NCI-H748 (cell line): ENCODE measurements at regions not wholly inside any gene's neighbourhood (a gene's known extent, or its start where the extent isn't known, plus 50 kb on each side); places are given as distances from the start of the nearest gene placed in this dataset.

Experiments
- DNase-seq: peaks from one replicate; lab custom pipeline; 2025; ENCODE audit not compliant: unreplicated experiment; lab: John Stamatoyannopoulos, UW

DNA sequence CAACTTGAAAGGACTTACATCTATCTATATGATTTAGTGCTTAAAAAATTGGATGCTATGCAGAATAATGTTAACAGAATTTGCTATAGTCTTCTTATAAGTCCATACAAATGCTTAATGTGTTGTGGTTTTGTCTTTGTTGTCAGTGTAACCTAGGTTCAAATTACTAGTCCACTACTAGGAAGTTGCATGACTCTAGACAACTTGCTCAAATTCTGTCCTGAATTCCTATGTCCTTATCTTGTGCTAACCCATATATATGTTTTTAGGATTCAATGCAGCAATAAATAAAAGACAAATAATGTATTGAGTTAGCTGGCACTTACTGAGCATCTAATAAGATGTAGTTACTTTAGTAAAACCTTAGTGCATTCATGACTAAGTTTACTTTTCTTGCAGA lies 276.5 kb upstream of the KCNMB2 start:
- no peak for DNase-seq

DNA sequence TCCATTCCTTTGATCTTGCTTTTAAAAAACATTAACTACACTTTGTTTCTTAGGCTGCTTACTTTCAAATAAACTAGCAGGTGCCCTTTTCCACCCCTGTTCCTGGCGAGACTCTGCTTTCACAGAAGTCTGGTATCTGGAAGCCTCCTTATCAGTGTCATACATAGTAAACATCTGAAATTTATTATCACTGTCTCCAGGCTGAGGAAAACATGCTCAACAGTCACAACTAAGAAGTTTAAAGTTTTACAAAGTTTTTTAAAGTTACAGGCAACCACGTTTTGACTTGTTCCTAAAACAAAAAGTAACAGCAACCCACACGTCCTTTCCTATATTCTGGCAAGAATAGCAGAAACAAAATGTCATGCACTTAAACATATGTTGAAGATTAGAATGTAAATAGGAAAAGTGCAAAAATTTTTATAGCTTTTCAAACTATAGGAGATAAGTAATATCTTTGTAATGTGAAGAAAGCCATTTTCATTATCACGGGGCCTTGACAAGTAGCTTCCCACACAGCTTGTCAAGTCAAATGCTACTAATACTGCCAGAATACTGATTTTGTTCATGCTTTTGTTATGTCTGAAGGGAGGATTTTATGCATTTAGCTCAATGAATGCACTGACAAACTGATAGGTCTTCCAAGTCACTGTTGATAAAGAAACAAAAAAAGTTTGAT lies 275.2 kb upstream of the KCNMB2 start:
- no peak for DNase-seq

DNA sequence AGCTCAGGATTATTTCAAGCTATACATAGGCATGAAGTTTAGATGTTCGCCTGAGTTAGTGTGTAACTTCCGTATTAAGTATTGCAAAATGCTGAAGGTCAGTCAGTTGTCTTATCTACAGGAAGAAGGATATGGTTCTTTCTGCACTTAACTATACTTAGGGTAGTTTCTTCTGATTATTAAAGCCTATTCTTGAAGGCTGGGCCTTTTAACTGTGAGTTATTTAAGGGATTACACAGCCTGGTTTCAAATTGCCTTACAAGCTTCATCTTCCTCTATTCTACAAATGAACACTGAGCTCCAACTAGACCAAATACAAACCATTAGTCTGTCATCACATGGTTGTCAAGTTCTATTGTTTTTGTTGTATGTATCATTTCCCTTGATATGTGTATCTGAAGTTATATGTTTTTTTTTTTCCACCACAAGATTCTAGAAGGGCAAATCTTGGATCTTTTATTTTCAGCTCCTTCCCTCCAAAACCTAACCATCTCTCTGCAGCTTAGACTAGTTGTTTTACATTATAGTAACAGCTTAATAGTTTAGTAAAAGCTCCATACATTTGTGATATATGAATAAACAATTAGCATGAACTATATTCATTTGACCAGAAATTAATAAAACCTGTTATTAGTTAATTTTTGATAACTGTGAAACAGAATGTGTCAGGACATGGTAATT lies 272.9 kb upstream of the KCNMB2 start:
- DNase-seq: no peak

DNA sequence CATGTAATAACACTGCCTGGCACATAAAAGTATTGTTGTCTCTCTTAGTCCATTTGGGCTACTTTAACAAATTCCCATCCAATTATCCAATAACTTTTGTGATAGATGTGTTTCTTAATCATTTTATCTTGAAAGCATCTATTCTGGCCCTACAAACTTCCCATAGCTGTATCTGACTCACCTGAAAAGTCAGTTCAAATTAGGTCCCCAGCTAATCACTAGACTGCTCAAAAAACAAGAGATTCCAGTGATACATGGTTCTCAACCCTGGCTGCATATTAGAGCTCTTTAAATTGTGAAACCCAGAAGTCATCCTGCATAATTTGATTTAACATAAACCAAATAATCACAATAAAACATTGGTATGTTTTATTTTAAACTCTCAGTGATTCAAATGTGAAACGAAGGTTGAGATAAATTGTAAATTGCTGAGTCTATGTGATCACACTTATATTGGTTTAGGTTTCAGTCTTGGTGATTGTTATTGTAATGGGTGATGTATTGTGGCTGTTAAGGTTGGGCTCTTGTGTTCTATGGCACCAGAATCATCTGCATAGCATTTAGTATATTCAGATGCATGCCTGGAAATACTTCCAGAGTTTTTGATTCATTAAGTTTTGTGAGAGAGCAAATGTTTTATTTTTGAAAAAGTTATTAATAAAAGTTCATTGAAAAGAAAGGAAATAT lies 268.9 kb upstream of the KCNMB2 start:
- no peak for DNase-seq

DNA sequence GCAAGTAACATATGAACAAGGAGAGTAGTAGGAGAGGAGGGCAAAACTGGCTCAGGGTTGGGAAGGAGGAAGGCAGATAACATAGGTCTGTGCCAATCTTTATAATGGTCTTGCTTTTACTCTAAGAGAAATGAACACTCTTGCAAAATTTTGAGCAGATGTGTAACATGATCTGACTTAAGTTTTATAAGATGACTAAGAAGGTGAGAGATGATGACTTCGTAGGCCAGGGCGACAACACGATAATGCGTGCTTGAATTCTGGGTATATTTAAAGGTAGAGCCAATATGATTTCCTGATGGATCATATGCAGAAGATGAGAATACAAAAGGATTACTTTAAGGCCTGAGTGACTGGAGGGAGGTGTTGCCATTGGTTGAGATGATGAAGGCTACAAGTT lies 265.4 kb upstream of the KCNMB2 start:
- no peak for DNase-seq

DNA sequence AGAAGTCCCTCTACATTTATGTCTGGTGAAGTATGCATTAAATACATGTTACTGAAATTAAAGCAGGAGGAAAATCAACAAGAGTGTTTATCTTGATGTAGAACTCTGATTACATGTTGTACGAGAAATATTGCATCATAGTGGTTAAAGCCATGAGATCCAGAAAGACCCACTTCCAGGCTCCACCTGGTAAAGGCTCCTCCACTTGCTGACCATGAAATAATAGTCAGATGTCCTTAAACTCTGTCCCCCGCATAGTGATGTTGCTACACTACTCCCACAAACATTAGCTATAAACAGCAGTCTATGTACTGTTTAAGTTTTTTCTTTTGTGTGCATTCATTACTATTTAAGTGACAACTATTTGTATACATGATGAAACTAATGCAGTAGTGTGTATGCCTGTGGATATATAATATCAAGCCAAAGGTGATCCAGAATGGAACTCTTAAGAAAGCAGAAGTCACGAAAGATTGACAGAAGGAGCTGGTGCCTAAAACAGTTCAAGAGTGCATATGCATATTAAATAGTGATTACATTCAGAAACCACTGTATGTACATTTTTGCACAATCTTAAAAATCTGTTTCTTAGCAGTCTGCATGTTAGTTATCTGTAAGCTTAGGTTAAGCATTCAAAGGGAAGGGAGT lies 264.4 kb upstream of the KCNMB2 start:
- no peak for DNase-seq

DNA sequence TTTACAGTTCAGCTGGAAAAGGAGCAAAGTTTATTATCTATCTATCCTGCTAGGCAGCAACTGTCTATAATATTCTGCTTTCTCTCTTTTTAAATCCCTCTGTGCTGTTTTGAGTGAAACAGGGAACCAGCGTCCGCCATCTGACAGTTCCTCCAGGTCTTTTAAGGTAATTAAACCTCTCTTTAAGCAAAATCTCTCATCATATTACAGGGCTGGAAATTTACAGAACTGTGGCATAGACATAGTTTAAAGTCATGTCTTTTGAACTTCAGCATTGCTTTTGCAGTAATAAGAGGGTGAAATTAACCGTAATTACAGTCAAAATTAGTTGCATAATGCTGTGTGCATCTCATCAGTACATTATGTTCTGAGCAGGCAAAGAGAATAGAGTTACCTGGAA lies 263.4 kb upstream of the KCNMB2 start:
- DNase-seq: no peak

DNA sequence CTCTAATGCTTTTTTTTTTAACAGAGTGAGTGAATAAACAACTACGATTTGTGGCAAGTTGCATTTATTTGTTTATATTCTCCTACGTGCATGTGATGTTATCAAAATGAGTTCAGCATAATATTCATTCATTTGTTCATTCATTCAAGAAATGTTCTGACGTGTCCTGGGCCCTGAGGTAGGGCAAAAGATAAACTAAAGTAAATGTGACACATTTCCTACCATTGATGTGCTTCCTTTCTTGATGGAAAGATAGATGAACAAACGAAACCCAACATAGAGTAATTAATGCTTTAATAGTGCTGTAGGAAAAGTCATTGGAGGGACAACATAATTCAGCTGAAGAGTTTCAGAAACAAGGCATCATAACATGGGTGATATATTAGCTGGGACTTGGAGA lies 261.5 kb upstream of the KCNMB2 start:
- DNase-seq: no peak

DNA sequence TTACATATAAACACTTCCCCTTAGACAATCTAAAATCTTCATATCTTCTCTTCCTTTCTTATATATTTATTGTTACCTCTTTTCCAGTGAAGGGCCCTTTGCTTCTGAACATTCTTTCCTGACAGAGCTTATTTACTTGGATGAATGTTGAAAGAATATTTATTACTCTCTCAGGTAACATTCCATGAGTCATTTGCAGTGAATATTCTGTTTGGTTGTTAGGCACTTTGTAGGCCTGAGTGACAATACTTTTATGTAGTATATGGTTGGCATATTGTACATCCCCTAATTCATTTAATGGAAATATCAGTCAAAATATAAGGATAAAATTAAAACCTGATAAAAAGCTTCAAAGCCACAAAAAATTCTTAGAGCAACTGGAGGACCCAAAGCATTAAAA lies 260.9 kb upstream of the KCNMB2 start:
- no peak for DNase-seq

DNA sequence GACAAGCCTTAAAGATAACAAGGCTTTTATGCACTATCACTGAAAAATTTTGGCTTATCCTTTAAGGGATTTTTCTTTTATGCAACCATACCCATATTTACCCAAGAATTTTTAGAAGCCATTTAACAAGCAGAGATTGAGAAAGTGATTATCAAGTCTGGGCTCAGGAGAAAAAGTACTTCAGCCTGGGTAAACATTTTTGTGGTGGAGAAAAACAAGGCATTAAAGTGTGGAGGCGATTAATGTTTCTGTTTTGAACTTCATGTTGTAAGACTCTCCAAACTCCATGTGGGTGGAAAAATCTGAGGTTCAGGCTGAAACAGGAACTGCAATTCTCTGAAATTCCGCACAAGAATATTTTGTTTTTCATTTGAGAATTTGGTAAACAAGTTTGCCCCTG lies 260.4 kb upstream of the KCNMB2 start:
- DNase-seq: no peak

DNA sequence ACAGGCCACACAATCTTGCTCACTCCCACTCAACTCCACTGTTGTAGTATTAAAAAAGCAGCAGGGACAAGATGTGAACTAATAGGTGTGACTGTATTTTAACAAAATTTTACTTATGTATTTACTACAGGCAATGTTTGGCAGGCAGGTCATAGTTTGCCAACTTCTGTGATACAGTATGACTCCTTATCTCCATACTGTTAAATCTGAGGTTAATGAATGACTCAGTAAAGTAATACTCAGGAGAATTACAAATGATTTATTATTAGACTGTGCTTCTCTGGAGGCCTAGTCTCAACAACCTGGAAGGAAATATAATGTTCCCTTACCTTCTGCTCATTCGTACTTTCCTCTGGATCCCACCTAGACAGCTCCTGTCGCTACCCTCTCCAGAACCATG lies 258.6 kb upstream of the KCNMB2 start:
- DNase-seq: no peak

DNA sequence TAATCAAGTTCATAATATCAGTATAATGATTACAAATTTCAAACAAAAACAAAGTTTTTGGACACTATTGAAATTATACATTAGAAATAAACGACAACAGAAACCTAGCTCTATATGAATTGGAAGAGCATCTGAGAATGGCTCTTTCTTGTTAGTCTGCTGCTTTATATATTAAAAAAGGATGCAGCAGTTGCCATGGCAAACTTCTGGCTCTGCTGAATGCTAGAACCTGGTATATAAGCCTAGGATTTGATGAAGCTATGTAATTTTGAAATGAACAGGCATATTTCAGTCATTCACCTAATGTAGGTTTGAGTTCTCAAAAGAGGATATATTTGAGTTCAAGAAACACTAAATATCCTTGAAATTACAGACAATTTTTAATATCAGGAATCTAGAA lies 252.7 kb upstream of the KCNMB2 start:
- DNase-seq: no peak

DNA sequence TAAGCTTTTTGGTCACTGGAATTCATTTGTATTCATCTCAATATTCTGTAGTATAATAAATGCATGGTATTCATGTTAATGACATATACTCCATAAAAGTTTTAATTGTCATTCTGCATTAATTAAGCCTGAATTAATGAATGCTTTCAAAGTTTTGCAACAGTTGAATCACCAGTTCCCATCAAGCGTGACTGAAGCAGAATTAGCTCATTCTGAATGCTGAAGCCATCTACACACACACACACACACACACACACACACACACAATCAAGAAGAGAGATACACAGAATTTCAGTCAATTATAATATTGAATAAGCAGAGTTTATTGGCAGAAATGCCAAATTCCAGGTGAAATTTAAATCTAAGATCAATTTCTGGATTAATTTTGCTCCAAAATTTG lies 252.1 kb upstream of the KCNMB2 start:
- DNase-seq: no peak

DNA sequence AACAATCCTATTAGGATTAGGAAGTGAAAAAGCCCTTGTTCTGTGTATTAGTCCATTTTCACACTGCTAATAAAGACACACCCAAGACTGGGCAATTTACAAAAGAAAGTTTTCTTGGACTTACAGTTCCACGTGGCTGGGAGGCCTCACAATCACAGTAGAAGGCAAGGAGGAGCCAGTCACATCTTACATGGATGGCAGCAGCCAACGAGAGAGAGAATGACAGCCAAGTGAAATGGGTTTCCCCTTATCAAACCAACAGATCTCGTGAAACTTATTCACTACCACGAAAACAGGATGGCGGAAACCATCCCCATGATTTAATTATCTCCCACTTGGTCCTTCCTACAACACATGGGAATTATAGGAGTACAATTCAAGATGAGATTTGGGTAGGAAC lies 248.2 kb upstream of the KCNMB2 start:
- DNase-seq: no peak

DNA sequence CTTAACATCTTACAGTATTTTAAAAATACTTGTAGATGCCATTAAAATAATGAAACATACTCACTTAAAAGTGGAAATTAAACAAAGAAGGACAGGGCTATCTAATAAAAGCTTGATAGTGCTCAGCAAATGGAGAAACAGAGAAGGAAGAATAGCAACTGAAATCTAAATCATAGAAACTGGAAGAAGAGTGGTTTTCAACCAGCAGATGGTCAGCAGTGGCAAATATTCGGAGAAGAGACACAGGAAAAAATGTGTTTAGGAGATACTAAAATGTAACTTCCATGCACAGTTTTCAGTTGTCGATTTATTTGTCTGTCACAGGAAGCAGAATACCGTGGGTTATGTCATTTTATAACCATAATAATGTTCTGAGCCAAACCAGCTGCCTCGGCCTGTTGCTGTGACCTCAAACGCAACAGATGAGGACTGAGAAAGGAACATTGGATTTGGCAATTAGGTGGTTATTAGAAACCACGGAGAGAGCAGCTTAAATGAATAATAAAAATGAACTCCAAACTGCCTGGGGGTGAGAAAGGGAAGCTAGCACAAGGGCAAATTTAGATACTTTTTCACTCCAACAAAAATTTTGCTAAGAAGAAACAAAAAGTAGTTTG lies 246.6 kb upstream of the KCNMB2 start:
- DNase-seq: no peak

DNA sequence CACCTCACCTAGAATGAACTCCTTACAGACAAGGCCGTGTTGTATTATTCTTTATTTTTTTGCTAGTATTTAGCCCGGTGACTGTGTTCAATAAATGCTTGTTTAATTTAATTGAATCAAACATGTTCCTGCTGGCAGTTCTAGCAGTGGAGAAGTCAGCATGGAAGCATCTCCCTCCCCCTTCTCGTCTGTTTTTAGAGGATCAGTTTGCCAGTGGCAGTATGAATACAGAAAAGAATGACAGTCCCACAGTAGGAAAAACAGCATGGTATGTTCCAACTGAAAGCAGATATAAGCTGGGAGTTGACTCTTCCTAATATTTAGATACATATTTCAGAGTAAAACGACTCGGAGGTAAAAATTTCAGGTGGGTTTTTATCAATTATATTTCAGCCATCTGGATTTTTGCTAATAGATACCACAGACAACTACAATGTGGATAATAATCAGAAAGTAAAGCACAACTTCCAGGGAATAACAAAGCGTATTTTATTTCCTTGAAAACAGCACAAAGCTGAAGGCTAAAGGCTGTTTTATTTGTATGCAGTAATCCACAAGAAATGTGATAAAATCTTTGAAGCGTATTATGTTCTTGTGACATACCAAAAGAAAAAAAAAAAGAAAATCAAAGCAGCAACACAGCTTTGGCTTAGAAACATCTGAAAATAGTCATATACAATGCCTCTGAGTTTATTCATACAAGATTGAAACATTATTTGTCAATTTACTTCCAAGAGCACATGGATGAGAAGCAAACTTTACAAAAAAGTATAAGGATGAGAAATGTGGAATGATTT lies 244.5 kb upstream of the KCNMB2 start:
- no peak for DNase-seq

DNA sequence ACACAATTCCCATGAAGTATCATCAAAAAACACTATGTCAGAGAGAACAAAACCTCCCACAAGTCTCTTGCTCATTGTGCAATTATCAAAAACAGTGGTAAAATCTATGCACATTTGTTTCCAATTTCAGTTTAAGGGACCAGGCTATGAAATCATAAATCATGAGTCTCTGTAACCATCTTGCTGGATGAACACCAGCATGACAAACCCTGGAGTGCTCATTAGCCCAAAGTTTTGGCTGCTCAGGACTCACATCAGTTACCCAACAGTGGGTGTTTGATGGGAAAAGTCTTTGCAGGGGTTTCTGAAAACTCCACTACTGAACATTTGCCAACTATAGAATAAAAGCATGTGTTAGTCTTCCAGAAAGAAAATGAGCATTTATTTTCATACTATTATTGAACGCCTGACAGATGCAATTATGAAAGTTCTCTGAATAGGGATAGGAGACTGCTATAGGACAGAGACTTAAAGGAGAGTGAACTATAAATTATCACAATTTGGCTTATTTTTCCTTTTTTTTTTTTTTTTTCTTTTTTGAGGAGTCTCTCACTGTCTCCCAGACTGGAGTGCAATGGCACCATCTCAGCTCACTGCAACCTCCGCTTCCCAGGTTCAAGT lies 240.8 kb upstream of the KCNMB2 start:
- DNase-seq: no peak

DNA sequence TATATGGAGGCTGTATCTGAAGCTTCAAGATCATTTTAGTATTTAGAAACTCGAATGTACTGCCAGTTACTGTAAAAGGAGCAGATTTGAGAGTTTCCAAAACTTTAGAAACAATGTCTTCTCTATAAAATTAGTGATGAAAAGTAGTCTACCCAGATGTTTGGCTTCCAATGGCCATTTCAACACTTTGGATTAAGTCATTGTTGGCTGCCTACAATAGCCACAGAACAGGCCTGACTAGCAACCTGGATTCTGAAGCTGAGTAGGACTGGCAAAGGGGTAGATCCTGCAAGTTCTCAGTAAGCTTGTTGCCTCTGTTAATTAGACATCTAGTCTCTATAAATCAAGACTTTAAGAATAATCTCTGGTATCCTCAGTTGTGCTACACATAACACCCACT lies 239.0 kb upstream of the KCNMB2 start:
- no peak for DNase-seq

DNA sequence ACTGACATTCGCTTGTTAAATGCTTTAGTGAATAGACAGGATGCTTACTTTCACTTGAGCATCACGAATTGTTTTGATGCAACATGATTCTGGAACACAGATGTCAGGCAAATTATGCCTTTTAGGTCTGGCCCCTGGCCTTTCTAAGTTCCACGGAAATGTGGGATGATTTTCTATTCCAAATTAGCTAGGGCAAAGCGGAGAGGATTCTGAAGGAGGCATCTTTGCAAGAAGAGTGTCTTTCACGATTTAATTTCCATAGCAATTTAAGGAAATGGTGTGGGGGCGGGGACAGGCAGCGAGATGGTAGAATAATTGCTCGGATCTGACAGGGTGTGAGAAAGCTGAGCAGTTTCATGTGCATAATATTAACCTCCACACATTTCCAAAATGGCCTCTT lies 238.5 kb upstream of the KCNMB2 start:
- no peak for DNase-seq

DNA sequence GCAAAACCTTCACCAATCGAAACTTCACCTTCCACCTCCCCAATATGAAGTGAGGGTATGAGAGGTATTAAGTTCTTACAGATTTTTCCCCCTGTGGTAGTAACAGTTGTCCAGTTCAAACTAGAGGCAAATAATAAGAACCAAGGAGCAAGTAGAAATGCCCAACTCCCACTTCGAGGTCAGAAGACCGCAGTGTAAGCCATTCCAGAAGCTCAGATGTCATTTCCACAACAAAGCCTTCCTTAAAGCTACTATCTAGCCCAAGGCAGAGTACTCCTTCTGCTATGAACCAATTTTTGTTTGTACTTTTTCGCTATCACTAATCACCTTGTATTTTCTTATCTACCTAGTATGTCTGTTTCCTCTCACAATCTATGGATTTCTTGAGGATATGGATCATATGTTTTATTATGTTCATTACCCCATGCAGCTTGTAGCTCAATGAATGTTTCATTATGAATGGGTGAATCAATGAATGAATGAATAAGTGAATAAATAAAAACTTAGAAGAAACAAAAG lies 235.7 kb upstream of the KCNMB2 start:
- no peak for DNase-seq
